Trophoblast cell (in vitro differentiated cells and primary cell): ENCODE measurements at regions not wholly inside any gene's neighbourhood (a gene's known extent, or its start where the extent isn't known, plus 50 kb on each side); places are given as distances from the start of the nearest gene placed in this dataset.

ENCODE experiments used
- DNase-seq, 2 donors: peaks; one replicate each; pipeline ENCODE4 v3.0.0-alpha.2; 2016
- H2AFZ ChIP-seq: 2 replicates; pipeline ENCODE4 v1.6.1; 2013; ENCODE audit warnings: low read length, moderate library complexity, mild to moderate bottlenecking; ENCODE audit not compliant: insufficient read depth, poor library complexity
- H2AK5ac ChIP-seq: 2 replicates; pipeline ENCODE4 v1.6.1; 2013; ENCODE audit warnings: mild to moderate bottlenecking, low read length
- H2BK120ac ChIP-seq: 2 replicates; pipeline ENCODE4 v1.6.1; 2013; ENCODE audit warnings: low read length, mild to moderate bottlenecking, moderate library complexity; ENCODE audit not compliant: insufficient read depth, poor library complexity
- H2BK12ac ChIP-seq: 2 replicates; pipeline ENCODE4 v1.6.1; 2013; ENCODE audit warnings: mild to moderate bottlenecking, low read length, moderate library complexity
- H2BK5ac ChIP-seq: 2 replicates; pipeline ENCODE4 v1.6.1; 2013; ENCODE audit warnings: low read length, low read depth, moderate library complexity, mild to moderate bottlenecking; ENCODE audit not compliant: poor library complexity
- H3K14ac ChIP-seq: 2 replicates; pipeline ENCODE4 v1.6.1; 2013; ENCODE audit warnings: mild to moderate bottlenecking, low read length
- H3K18ac ChIP-seq: 2 replicates; pipeline ENCODE4 v1.6.1; 2013; ENCODE audit warnings: mild to moderate bottlenecking, low read length
- H3K23ac ChIP-seq: 2 replicates; pipeline ENCODE4 v1.6.1; 2013; ENCODE audit warnings: low read length
- H3K27ac ChIP-seq: 2 replicates; pipeline ENCODE4 v1.5.1; 2013; ENCODE audit warnings: low read depth, mild to moderate bottlenecking, inconsistent platforms, low read length, moderate library complexity
- H3K27me3 ChIP-seq: 2 replicates; pipeline ENCODE4 v1.6.1; 2013; ENCODE audit warnings: inconsistent platforms, mild to moderate bottlenecking, low read length, moderate library complexity; ENCODE audit not compliant: insufficient read depth
- H3K36me3 ChIP-seq, 2 experiments: 1 replicate in 1 of 2; 2 replicates in 1 of 2; pipeline ENCODE4 v1.6.1; 2013; ENCODE audit warnings: low read length in 2 of 2, mild to moderate bottlenecking in 2 of 2, moderate library complexity in 1 of 2; ENCODE audit not compliant: insufficient read depth in 2 of 2, control insufficient read depth in 1 of 2
- H3K4ac ChIP-seq: 2 replicates; pipeline ENCODE4 v1.6.1; 2013; ENCODE audit warnings: low read depth, mild to moderate bottlenecking, low read length, moderate library complexity
- H3K4me1 ChIP-seq, 2 experiments: 1 replicate in 1 of 2; 2 replicates in 1 of 2; pipeline ENCODE4 v1.6.1; 2013; ENCODE audit warnings: low read length in 2 of 2, mild to moderate bottlenecking in 2 of 2, moderate library complexity in 1 of 2; ENCODE audit not compliant: insufficient read depth in 2 of 2, control insufficient read depth in 1 of 2
- H3K4me2 ChIP-seq: 2 replicates; pipeline ENCODE4 v1.6.1; 2013; ENCODE audit warnings: inconsistent platforms, mild to moderate bottlenecking, low read length, moderate library complexity
- H3K4me3 ChIP-seq: 2 replicates; pipeline ENCODE4 v1.5.1; 2013; ENCODE audit warnings: mild to moderate bottlenecking, low read depth, low read length, inconsistent platforms
- H3K79me1 ChIP-seq: one replicate; pipeline ENCODE4 v1.6.1; 2013; ENCODE audit warnings: low read length
- H3K79me2 ChIP-seq: 2 replicates; pipeline ENCODE4 v1.6.1; 2013; ENCODE audit warnings: low read length, mild to moderate bottlenecking; ENCODE audit not compliant: control insufficient read depth, insufficient read depth, poor library complexity
- H3K9ac ChIP-seq: 2 replicates; pipeline ENCODE4 v1.6.1; 2013; ENCODE audit warnings: mild to moderate bottlenecking, low read length
- H3K9me3 ChIP-seq: 2 replicates; pipeline ENCODE4 v1.6.1; 2013; ENCODE audit warnings: low read depth, mild to moderate bottlenecking, control low read depth, inconsistent platforms, low read length; ENCODE audit not compliant: insufficient read depth
- H4K12ac ChIP-seq: 2 replicates; pipeline ENCODE4 v1.6.1; 2013; ENCODE audit warnings: low read depth, mild to moderate bottlenecking, low read length, moderate library complexity
- H4K8ac ChIP-seq: 2 replicates; pipeline ENCODE4 v1.6.1; 2013; ENCODE audit warnings: low read depth, mild to moderate bottlenecking, low read length, moderate library complexity
- H4K91ac ChIP-seq: one replicate; pipeline ENCODE4 v1.6.1; 2013; ENCODE audit warnings: low read depth, mild to moderate bottlenecking, low read length, moderate library complexity
- WGBS: extraction: QIAGEN DNeasy Blood & Tissue Kit; methylation state at CpG from one replicate; pipeline ENCODE4 v1.1.7; 2013; ENCODE audit warnings: missing lambda C conversion rate; ENCODE audit not compliant: insufficient read length, insufficient coverage; ENCODE audit errors: extremely low coverage; 5-methylcytosine and 5-hydroxymethylcytosine counted together

- Histone ChIP-seq H4K12ac (no peak overlapping the region), H3K4me3 (no peak overlapping the region), H3K9ac (no peak overlapping the region), H3K79me1 (peaks cover 6% of the 10 kb centered on the region), H4K8ac (no peak overlapping the region), H3K36me3 (no peaks in the 10 kb centered on the region), H2BK120ac (no peak overlapping the region), H3K4me2 (no peak overlapping the region), H3K14ac (no peak overlapping the region), H4K91ac (no peak overlapping the region), H3K23ac (no peak overlapping the region), H3K79me2 (no peaks in the 10 kb centered on the region), H3K27me3 (no peaks in the 10 kb centered on the region), H3K9me3 (no peaks in the 10 kb centered on the region), H2BK12ac (no peak overlapping the region), H2AFZ (no peak overlapping the region), H3K4me1 (peaks cover 0 to 6% of the 10 kb centered on the region in 2 experiments), H3K18ac (no peak overlapping the region), H2BK5ac (no peak overlapping the region), H3K4ac (no peak overlapping the region), H2AK5ac (no peak overlapping the region), H3K27ac (no peak overlapping the region)
- no CpG with 5 or more reads among the region's 8 CpGs for WGBS
- no peak for DNase-seq
Measured at GRCh38 chr5:103434057-103434456, 128.5 kb downstream of the NUDT12 start.

- Histone ChIP-seq H4K8ac (no peak overlapping the region), H2AFZ (no peak overlapping the region), H3K4ac (no peak overlapping the region), H3K4me1 (peaks cover 0 to 6% of the 10 kb centered on the region in 2 experiments), H3K79me2 (no peaks in the 10 kb centered on the region), H3K4me2 (no peak overlapping the region), H3K23ac (no peak overlapping the region), H2AK5ac (no peak overlapping the region), H3K18ac (no peak overlapping the region), H2BK120ac (no peak overlapping the region), H4K91ac (no peak overlapping the region), H2BK5ac (no peak overlapping the region), H3K9ac (no peak overlapping the region), H4K12ac (no peak overlapping the region), H3K9me3 (no peaks in the 10 kb centered on the region), H3K36me3 (no peaks in the 10 kb centered on the region), H3K79me1 (peaks cover 6% of the 10 kb centered on the region), H3K4me3 (no peak overlapping the region), H3K14ac (no peak overlapping the region), H3K27me3 (no peaks in the 10 kb centered on the region), H2BK12ac (no peak overlapping the region), H3K27ac (no peak overlapping the region)
- no CpG with 5 or more reads among the region's 1 CpG for WGBS
- no peak for DNase-seq
Measured at GRCh38 chr5:103433211-103433610, 129.4 kb downstream of the NUDT12 start.

- H2BK5ac ChIP-seq: no peak overlapping the region
- no peak overlapping the region for H3K4ac ChIP-seq
- no peak overlapping the region for H2BK12ac ChIP-seq
- no peak overlapping the region for H3K4me2 ChIP-seq
- H3K23ac ChIP-seq: no peak overlapping the region
- H4K91ac ChIP-seq: no peak overlapping the region
- H2AFZ ChIP-seq: no peak overlapping the region
- H3K79me2 ChIP-seq: no peaks in the 10 kb centered on the region
- no peaks in the 10 kb centered on the region for H3K36me3 ChIP-seq
- H4K12ac ChIP-seq: no peak overlapping the region
- H3K9ac ChIP-seq: no peak overlapping the region
- H2BK120ac ChIP-seq: no peak overlapping the region
- H4K8ac ChIP-seq: no peak overlapping the region
- no peak overlapping the region for H3K18ac ChIP-seq
- no peak overlapping the region for H3K14ac ChIP-seq
- H3K27ac ChIP-seq: no peak overlapping the region
- H3K9me3 ChIP-seq: no peaks in the 10 kb centered on the region
- H3K4me3 ChIP-seq: no peak overlapping the region
- H3K79me1 ChIP-seq: peaks cover 2% of the 10 kb centered on the region
- DNase-seq: no peak
- WGBS: no CpG with 5 or more reads among the region's 2 CpGs
- H3K4me1 ChIP-seq: peaks cover 0 to 2% of the 10 kb centered on the region in 2 experiments
- no peak overlapping the region for H2AK5ac ChIP-seq
- no peaks in the 10 kb centered on the region for H3K27me3 ChIP-seq
Measured at GRCh38 chr5:103428923-103429322, 133.7 kb downstream of the NUDT12 start.

GRCh38 chr5:103428411-103428871 lies 134.1 kb downstream of the NUDT12 start:
- H3K27ac ChIP-seq: no peak overlapping the region
- WGBS: no CpG with 5 or more reads among the region's 6 CpGs
- H3K4me3 ChIP-seq: no peak overlapping the region

More at GRCh38 chr5:103428411-103428871, 134.1 kb downstream of the NUDT12 start:
- Histone ChIP-seq H2AK5ac (no peak overlapping the region), H2BK120ac (no peak overlapping the region), H2AFZ (no peak overlapping the region), H3K9me3 (no peaks in the 10 kb centered on the region), H3K4me1 (peaks cover 0 to 2% of the 10 kb centered on the region in 2 experiments), H2BK5ac (no peak overlapping the region), H3K79me1 (peaks cover 2% of the 10 kb centered on the region), H3K4me2 (no peak overlapping the region), H4K12ac (no peak overlapping the region), H3K14ac (no peak overlapping the region), H3K79me2 (no peaks in the 10 kb centered on the region), H2BK12ac (peak overlapping the region; percentile 86), H4K8ac (no peak overlapping the region), H3K36me3 (no peaks in the 10 kb centered on the region), H4K91ac (no peak overlapping the region), H3K27me3 (no peaks in the 10 kb centered on the region), H3K18ac (no peak overlapping the region), H3K9ac (no peak overlapping the region), H3K23ac (no peak overlapping the region), H3K4ac (no peak overlapping the region)
- no peak for DNase-seq
